ENCODE measurements at regions not wholly inside any gene's neighbourhood (a gene's known extent, or its start where the extent isn't known, plus 50 kb on each side); places are given as distances from the start of the nearest gene placed in this dataset.
A peak's percentile ranks its signal among the peaks of the same experiment; 100 is the strongest.
"Not testable (repeated sequence)": the region's sequence is repeated elsewhere in the genome, so short reads cannot be mapped to it uniquely, and the experiment has no call there.

- TF ChIP-seq, protein P1, sequence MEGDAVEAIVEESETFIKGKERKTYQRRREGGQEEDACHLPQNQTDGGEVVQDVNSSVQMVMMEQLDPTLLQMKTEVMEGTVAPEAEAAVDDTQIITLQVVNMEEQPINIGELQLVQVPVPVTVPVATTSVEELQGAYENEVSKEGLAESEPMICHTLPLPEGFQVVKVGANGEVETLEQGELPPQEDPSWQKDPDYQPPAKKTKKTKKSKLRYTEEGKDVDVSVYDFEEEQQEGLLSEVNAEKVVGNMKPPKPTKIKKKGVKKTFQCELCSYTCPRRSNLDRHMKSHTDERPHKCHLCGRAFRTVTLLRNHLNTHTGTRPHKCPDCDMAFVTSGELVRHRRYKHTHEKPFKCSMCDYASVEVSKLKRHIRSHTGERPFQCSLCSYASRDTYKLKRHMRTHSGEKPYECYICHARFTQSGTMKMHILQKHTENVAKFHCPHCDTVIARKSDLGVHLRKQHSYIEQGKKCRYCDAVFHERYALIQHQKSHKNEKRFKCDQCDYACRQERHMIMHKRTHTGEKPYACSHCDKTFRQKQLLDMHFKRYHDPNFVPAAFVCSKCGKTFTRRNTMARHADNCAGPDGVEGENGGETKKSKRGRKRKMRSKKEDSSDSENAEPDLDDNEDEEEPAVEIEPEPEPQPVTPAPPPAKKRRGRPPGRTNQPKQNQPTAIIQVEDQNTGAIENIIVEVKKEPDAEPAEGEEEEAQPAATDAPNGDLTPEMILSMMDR (IDR thresholded peaks at IDR 0.05; ENCODE audit: insufficient read depth, low read depth, low read length, missing control alignments): no peak
- DNase-seq (ENCODE audit: low read depth): no peak
- H3K4me3 ChIP-seq (ENCODE audit: low read length): no peak overlapping the region
These were observed 1510.3 kb downstream of the PCDH9 start for GRCh38 chr13:65719831-65720230.

- TF ChIP-seq, protein P1 (IDR thresholded peaks at IDR 0.05; ENCODE audit: insufficient read depth, low read depth, low read length, missing control alignments): no peak
- no peak for DNase-seq (ENCODE audit: low read depth)
- no peak overlapping the region for H3K4me3 ChIP-seq (ENCODE audit: low read length)
These were observed 1519.6 kb downstream of the PCDH9 start for GRCh38 chr13:65710514-65710913.

- DNase-seq (ENCODE audit: low read depth): no peak
- TF ChIP-seq, protein P1 (IDR thresholded peaks at IDR 0.05; ENCODE audit: insufficient read depth, low read depth, low read length, missing control alignments): no peak
- no peak overlapping the region for H3K4me3 ChIP-seq (ENCODE audit: low read length)
These were observed 1532.3 kb downstream of the PCDH9 start for GRCh38 chr13:65697843-65698242.

DNA sequence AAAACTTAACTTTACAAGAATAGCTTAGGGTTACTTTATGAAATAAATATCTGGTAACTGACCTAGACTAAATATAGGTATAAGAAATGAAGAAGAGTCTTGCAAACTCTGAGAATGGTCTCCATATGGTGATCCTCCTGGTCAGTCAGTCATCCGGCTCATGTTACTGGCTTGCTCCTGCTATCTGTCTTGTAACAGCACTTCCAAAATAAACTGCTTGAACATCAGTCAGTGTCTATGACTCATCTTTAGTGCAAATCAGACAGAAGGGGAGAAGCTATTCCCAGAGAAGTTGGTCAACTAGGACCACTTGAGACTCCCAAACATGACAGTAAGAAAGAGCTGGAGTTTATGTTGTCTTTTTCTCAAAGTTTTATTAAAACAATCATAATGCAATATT lies 1550.9 kb downstream of the PCDH9 start:
- no peak for DNase-seq (ENCODE audit: low read depth)
- TF ChIP-seq, protein P1 (IDR thresholded peaks at IDR 0.05; ENCODE audit: insufficient read depth, low read depth, low read length, missing control alignments): no peak

GRCh38 chr13:65677906-65678305 lies 1552.2 kb downstream of the PCDH9 start:
- peak; percentile 11 for DNase-seq (ENCODE audit: low read depth)
- H3K4me3 ChIP-seq (ENCODE audit: low read length): no peak overlapping the region
- TF ChIP-seq, protein P1 (IDR thresholded peaks at IDR 0.05; ENCODE audit: insufficient read depth, low read depth, low read length, missing control alignments): no peak

More for the DNA sequence above, 1550.9 kb downstream of the PCDH9 start:
- no peak overlapping the region for H3K4me3 ChIP-seq (ENCODE audit: low read length)

DNA sequence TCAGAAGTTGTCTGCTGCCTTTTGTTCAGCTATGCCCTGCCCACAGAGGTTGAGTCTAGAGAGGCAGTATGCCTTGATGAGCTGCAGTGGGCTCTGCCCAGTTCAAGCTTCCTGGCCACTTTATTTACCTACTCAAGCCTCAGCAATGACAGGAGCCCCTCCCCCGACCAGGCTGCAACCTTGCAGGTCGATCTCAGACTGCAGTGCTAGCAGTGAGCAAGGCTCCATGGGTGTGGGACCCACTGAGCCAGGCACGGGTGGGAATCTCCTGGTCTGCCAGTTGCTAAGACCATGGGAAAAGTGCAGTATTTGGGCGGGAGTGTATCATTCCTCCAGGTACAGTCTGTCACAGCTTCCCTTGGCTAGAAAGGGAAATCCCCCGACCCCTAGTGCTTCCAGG lies 1554.8 kb downstream of the PCDH9 start:
- not testable (repeated sequence) for H3K4me3 ChIP-seq (ENCODE audit: low read length); DNase-seq (ENCODE audit: low read depth)

- H3K4me3 ChIP-seq (ENCODE audit: low read length): no peak overlapping the region
- TF ChIP-seq, protein P1 (IDR thresholded peaks at IDR 0.05; ENCODE audit: insufficient read depth, low read depth, low read length, missing control alignments): no peak
- no peak for DNase-seq (ENCODE audit: low read depth)
These were observed 1560.0 kb downstream of the PCDH9 start for GRCh38 chr13:65670014-65670625.

Measured in epithelial cell of esophagus (primary cell).